ENCODE measurements at regions not wholly inside any gene's neighbourhood (a gene's known extent, or its start where the extent isn't known, plus 50 kb on each side); places are given as distances from the start of the nearest gene placed in this dataset.

DNA sequence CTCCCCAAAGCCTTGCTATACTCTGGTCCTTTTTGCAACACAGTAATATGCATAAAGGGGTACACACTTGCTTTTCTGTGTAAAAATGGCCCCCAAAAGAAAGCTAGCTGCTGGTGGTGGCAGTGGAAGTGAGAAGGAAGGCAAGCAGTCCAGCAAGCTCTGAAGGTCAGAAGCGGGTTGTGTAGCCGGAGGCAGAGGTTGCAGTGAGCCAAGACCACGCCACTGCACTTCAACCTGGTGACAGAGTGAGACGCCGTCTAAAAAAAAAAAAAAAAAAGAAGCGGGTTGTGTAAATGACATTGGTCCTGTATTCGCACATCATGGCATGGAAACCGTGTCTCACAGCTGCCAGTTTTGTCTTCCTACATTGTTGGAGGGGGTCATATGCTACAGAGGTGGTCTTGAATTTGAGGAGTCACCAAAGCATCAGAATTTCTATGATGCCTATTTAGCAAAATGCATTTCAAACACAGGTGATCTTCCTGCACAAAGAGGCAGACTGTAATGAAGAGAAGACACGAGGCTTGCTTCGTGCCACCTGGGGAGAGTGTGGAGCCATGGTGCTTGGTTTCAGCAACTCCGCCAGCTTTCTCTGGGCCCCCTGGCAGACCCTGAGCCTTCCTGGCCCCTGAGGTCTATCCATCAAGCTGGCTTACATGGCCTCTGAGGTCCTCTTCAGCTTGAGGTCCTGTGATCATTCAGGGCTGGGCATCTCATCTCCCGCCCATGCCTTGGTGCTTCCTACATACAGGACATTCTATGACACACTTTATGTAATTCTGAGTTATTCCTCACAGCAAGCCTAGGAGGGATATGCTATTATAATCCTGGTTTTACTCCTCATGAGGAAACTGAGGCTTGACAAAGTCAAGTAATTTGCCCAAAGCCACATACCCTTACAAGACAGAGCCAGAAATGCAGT, 71.0 kb downstream of the TOMM20 start:
- TF ChIP-seq, protein P1, sequence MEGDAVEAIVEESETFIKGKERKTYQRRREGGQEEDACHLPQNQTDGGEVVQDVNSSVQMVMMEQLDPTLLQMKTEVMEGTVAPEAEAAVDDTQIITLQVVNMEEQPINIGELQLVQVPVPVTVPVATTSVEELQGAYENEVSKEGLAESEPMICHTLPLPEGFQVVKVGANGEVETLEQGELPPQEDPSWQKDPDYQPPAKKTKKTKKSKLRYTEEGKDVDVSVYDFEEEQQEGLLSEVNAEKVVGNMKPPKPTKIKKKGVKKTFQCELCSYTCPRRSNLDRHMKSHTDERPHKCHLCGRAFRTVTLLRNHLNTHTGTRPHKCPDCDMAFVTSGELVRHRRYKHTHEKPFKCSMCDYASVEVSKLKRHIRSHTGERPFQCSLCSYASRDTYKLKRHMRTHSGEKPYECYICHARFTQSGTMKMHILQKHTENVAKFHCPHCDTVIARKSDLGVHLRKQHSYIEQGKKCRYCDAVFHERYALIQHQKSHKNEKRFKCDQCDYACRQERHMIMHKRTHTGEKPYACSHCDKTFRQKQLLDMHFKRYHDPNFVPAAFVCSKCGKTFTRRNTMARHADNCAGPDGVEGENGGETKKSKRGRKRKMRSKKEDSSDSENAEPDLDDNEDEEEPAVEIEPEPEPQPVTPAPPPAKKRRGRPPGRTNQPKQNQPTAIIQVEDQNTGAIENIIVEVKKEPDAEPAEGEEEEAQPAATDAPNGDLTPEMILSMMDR (IDR thresholded peaks at IDR 0.05): no peak
- TF ChIP-seq POLR2A (IDR thresholded peaks at IDR 0.05): peak; percentile 71
